SK-N-SH (cell line): ENCODE measurements at regions not wholly inside any gene's neighbourhood (a gene's known extent, or its start where the extent isn't known, plus 50 kb on each side); places are given as distances from the start of the nearest gene placed in this dataset.

Experiments used
- CTCF ChIP-seq: fragments of 200-600 bp; sonication (generic); IDR thresholded peaks from 2 replicates; pipeline ENCODE4 v1.6.1; 2017; ENCODE audit warnings: antibody characterized with exemption, mild to moderate bottlenecking, moderate library complexity
- MXI1 ChIP-seq: IDR thresholded peaks from 2 replicates; pipeline ENCODE4 v1.6.1; 2012; ENCODE audit warnings: mild to moderate bottlenecking, low read depth, low read length, improper control_type of control experiment
- RCOR1 ChIP-seq: fragments of 150-350 bp; IDR thresholded peaks from 2 replicates; pipeline ENCODE4 v1.6.1; 2017; ENCODE audit warnings: antibody characterized with exemption, low read length
- ZBTB33 ChIP-seq: IDR thresholded peaks from 2 replicates; pipeline ENCODE4 v1.4.0; 2012; ENCODE audit warnings: low read depth, borderline replicate concordance

- TF ChIP-seq CTCF (peak; percentile 20; the same call in 1 of the 2 replicates), ZBTB33 (no peak), MXI1 (no peak), RCOR1 (no peak)
These were observed 270.8 kb upstream of the CDH5 start for GRCh38 chr16:66095676-66096075.
